ENCODE measurements at regions not wholly inside any gene's neighbourhood (a gene's known extent, or its start where the extent isn't known, plus 50 kb on each side); places are given as distances from the start of the nearest gene placed in this dataset.

DNA sequence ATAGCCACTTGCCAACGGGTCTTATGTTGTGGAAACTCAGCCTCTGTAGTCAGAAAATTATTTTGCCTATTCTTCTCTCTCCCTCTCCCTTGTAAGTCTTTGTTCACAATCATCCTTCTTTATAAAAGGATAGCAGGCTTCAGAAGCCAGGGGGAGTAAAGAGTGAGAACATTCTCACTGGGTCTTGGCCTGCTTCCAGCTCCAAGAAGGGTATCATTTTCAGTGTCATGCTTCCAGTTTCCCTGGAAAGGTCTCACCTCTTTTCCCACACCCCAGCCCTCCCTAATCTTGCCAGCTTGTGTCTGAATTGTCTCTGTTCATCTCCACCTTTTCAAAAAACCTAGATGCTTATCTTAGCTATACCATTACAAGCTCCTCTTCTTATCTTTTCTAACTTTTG lies 346.2 kb upstream of the LRRC7 start:
- POLR2A ChIA-PET = no interaction called here
- CTCF ChIA-PET = no interaction called here
- peak; percentile 59 for DNase-seq (ENCODE audit: extremely low spot score)
- TF ChIP-seq, protein P1, sequence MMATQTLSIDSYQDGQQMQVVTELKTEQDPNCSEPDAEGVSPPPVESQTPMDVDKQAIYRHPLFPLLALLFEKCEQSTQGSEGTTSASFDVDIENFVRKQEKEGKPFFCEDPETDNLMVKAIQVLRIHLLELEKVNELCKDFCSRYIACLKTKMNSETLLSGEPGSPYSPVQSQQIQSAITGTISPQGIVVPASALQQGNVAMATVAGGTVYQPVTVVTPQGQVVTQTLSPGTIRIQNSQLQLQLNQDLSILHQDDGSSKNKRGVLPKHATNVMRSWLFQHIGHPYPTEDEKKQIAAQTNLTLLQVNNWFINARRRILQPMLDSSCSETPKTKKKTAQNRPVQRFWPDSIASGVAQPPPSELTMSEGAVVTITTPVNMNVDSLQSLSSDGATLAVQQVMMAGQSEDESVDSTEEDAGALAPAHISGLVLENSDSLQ (IDR thresholded peaks at IDR 0.05) = no peak
- TF ChIP-seq ELF4 (IDR thresholded peaks at IDR 0.05) (no peak), ZNF384 (IDR thresholded peaks at IDR 0.05) (no peak), NFRKB (IDR thresholded peaks at IDR 0.05) (no peak), HDGF (IDR thresholded peaks at IDR 0.05; ENCODE audit: borderline replicate concordance) (no peak), L3MBTL2 (conservative IDR thresholded peaks at IDR 0.05) (no peak), LEF1 (IDR thresholded peaks at IDR 0.05; ENCODE audit: borderline replicate concordance) (no peak)

DNA sequence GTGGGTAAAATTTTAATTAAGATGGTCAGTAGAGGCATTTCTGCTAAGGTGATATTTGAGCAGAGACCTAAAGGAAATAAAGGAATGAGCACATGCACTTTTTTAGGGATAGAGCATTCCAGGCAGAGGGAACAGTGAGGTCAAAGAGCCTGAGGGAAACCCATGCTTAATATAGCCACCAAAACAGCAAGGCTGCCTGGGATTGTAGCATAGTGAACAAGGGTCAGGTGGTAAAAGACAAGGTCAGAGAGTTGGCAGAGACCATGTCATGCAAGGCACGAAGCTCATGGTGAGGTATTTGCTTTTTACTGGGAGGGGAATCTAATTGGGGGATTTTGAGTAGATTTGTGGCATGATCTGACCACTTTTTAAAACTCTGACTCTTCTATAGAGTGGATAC lies 344.6 kb upstream of the LRRC7 start:
- DNase-seq (ENCODE audit: extremely low spot score) = no peak
- CTCF ChIA-PET = no interaction called here
- POLR2A ChIA-PET = no interaction called here
- TF ChIP-seq LEF1 (IDR thresholded peaks at IDR 0.05; ENCODE audit: borderline replicate concordance) (no peak), ARNT (IDR thresholded peaks at IDR 0.05) (no peak), FOXA1 (IDR thresholded peaks at IDR 0.05) (no peak), ELF4 (IDR thresholded peaks at IDR 0.05) (no peak), FOXM1 (IDR thresholded peaks at IDR 0.05; ENCODE audit: borderline replicate concordance) (no peak), TARDBP (IDR thresholded peaks at IDR 0.05) (no peak), SP1 (IDR thresholded peaks at IDR 0.05) (no peak)

DNA sequence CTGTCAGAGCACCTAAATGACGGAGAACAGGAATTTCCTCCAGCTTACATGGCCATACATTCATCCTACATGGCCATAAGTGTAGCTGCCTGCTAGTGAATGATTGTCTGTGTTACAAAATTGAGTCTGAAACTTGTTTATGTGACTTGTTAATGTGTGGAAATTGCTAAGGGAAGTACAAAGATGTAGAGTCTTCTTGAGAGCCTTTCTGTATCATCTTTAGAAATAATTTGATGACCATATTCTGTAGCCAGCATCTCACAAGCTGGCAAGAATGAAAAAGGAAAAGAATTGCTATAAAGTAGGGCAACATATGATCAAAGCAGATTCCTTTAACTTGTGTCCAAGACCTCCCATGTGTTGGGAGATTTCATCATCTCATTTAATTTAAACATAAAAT lies 339.2 kb upstream of the LRRC7 start:
- TF ChIP-seq, protein P1 (IDR thresholded peaks at IDR 0.05) = no peak
- no peak for TF ChIP-seq ARNT (IDR thresholded peaks at IDR 0.05)
- no peak for TF ChIP-seq NFRKB (IDR thresholded peaks at IDR 0.05)
- no peak for TF ChIP-seq BHLHE40 (IDR thresholded peaks at IDR 0.05; ENCODE audit: borderline replicate concordance)
- TF ChIP-seq CTBP1 (IDR thresholded peaks at IDR 0.05; ENCODE audit: borderline replicate concordance) = no peak
- no peak for TF ChIP-seq SP1 (IDR thresholded peaks at IDR 0.05)
- TF ChIP-seq LEF1 (IDR thresholded peaks at IDR 0.05; ENCODE audit: borderline replicate concordance) = no peak
- no peak for TF ChIP-seq ZNF384 (IDR thresholded peaks at IDR 0.05)
- no peak for TF ChIP-seq HDGF (IDR thresholded peaks at IDR 0.05; ENCODE audit: borderline replicate concordance)
- TF ChIP-seq ELF4 (IDR thresholded peaks at IDR 0.05) = no peak
- no peak for TF ChIP-seq TARDBP (IDR thresholded peaks at IDR 0.05)
- TF ChIP-seq SUZ12 (IDR thresholded peaks at IDR 0.05) = no peak
- no peak for TF ChIP-seq L3MBTL2 (conservative IDR thresholded peaks at IDR 0.05)
- TF ChIP-seq FOXA1 (IDR thresholded peaks at IDR 0.05) = no peak
- no peak for TF ChIP-seq FOXM1 (IDR thresholded peaks at IDR 0.05; ENCODE audit: borderline replicate concordance)
- no peak for TF ChIP-seq FOXK2 (IDR thresholded peaks at IDR 0.05)
- no peak for DNase-seq (ENCODE audit: extremely low spot score)
- CTCF ChIA-PET = no interaction called here
- POLR2A ChIA-PET = no interaction called here

DNA sequence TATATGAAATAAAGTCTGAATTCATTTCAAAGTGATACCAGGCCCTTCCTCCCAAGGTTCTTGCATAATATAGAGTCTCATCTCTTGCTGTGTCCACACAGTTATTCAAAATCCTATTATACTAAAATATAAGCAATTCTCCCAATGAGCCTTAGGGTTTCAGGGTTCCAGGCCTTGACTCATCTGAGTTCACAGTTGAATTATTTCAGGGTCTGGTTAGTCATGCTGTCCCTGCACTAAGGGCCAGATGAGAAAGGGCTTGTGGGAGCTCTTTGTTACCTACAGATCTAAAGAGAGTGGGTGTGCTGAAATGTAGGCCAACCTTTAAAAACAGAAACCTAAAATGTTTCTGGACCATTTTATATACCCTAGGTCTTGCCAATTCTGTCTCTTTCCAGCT lies 337.5 kb upstream of the LRRC7 start:
- ChIA-PET CTCF (interaction anchor here (0.5 kb wide), 1 partner anchor 21 kb away, joined by 4 read pairs; no protein-coding TSS in a partner anchor), POLR2A (no interaction called here)
- no peak for DNase-seq (ENCODE audit: extremely low spot score)
- TF ChIP-seq FOXM1 (IDR thresholded peaks at IDR 0.05; ENCODE audit: borderline replicate concordance) = no peak
- TF ChIP-seq SP1 (IDR thresholded peaks at IDR 0.05) = no peak
- TF ChIP-seq NFRKB (IDR thresholded peaks at IDR 0.05) = no peak
- TF ChIP-seq ZNF384 (IDR thresholded peaks at IDR 0.05) = no peak
- no peak for TF ChIP-seq BHLHE40 (IDR thresholded peaks at IDR 0.05; ENCODE audit: borderline replicate concordance)
- TF ChIP-seq LEF1 (IDR thresholded peaks at IDR 0.05; ENCODE audit: borderline replicate concordance) = no peak
- no peak for TF ChIP-seq TARDBP (IDR thresholded peaks at IDR 0.05)
- no peak for TF ChIP-seq ELF4 (IDR thresholded peaks at IDR 0.05)
- no peak for TF ChIP-seq ARNT (IDR thresholded peaks at IDR 0.05)
- no peak for TF ChIP-seq FOXA1 (IDR thresholded peaks at IDR 0.05)
- no peak for TF ChIP-seq HDGF (IDR thresholded peaks at IDR 0.05; ENCODE audit: borderline replicate concordance)
- no peak for TF ChIP-seq FOXK2 (IDR thresholded peaks at IDR 0.05)
- TF ChIP-seq CTBP1 (IDR thresholded peaks at IDR 0.05; ENCODE audit: borderline replicate concordance) = no peak
- no peak for TF ChIP-seq L3MBTL2 (conservative IDR thresholded peaks at IDR 0.05)
- no peak for TF ChIP-seq SUZ12 (IDR thresholded peaks at IDR 0.05)
- TF ChIP-seq, protein P1 (IDR thresholded peaks at IDR 0.05) = no peak

DNA sequence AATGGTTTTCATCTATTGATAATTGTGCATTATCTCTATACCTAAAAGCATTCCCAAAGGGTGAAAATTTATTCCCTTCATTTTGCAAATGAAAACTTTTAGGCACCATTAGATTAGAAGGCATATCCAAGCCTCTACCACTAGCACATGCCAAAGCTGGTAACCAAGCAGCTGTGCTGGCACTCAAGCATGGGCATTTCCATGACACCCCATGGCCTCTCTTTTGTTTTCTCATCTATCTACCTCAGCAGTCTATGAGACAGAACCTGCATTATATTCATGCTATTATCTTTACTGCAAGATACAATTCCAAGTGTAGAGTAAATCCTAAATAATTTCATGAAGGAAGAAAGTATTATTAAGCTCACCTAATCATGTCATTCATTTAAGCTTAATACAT lies 334.3 kb upstream of the LRRC7 start:
- ChIA-PET POLR2A (no interaction called here), CTCF (no interaction called here)
- TF ChIP-seq LEF1 (IDR thresholded peaks at IDR 0.05; ENCODE audit: borderline replicate concordance) = no peak
- TF ChIP-seq ZNF384 (IDR thresholded peaks at IDR 0.05) = no peak
- TF ChIP-seq HDGF (IDR thresholded peaks at IDR 0.05; ENCODE audit: borderline replicate concordance) = no peak
- no peak for TF ChIP-seq FOXM1 (IDR thresholded peaks at IDR 0.05; ENCODE audit: borderline replicate concordance)
- TF ChIP-seq BHLHE40 (IDR thresholded peaks at IDR 0.05; ENCODE audit: borderline replicate concordance) = no peak
- TF ChIP-seq, protein P1 (IDR thresholded peaks at IDR 0.05) = no peak
- DNase-seq (ENCODE audit: extremely low spot score) = no peak

DNA sequence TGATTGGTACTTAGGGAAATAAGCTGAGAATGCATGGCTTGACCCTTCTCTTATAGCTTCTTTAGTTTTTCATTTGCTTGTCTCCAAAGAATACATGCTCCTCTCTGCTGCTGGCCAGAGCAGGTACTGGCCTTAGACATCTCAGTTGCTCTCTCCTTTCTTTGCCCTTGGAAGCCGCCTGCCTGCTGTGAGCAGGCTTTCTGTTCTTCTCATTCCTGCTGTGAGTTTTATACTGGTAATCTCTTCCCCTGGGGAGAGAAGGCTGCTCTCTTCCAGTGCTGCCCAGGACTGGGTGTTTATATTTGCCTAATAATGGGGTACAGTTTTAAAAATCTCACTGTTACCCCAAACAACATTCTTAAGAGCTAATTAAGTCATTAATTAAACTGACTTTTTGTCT lies 323.5 kb upstream of the LRRC7 start:
- no peak for DNase-seq (ENCODE audit: extremely low spot score)
- ChIA-PET CTCF (no interaction called here), POLR2A (no interaction called here)
- TF ChIP-seq FOXA1 (IDR thresholded peaks at IDR 0.05) (no peak), LEF1 (IDR thresholded peaks at IDR 0.05; ENCODE audit: borderline replicate concordance) (no peak), FOXM1 (IDR thresholded peaks at IDR 0.05; ENCODE audit: borderline replicate concordance) (no peak), SUZ12 (IDR thresholded peaks at IDR 0.05) (no peak), ARNT (IDR thresholded peaks at IDR 0.05) (no peak), SP1 (IDR thresholded peaks at IDR 0.05) (no peak), HDGF (IDR thresholded peaks at IDR 0.05; ENCODE audit: borderline replicate concordance) (no peak), ZNF384 (IDR thresholded peaks at IDR 0.05) (no peak), TARDBP (IDR thresholded peaks at IDR 0.05) (no peak), FOXK2 (IDR thresholded peaks at IDR 0.05) (no peak), L3MBTL2 (conservative IDR thresholded peaks at IDR 0.05) (no peak), BHLHE40 (IDR thresholded peaks at IDR 0.05; ENCODE audit: borderline replicate concordance) (no peak), NFRKB (IDR thresholded peaks at IDR 0.05) (no peak), CTBP1 (IDR thresholded peaks at IDR 0.05; ENCODE audit: borderline replicate concordance) (no peak), ELF4 (IDR thresholded peaks at IDR 0.05) (no peak)
- TF ChIP-seq, protein P1 (IDR thresholded peaks at IDR 0.05) = no peak

Measured in HEK293T (cell line).